GM23338 (cell line): ENCODE measurements at regions not wholly inside any gene's neighbourhood (a gene's known extent, or its start where the extent isn't known, plus 50 kb on each side); places are given as distances from the start of the nearest gene placed in this dataset.

Source experiments
- ATAC-seq: fragments of 200-7000 bp; cut with Tn5 transposase; 3 replicates; pipeline ENCODE4 v1.9.1; 2020
- DNase-seq: peaks from one replicate; pipeline ENCODE4 v3.0.0-alpha.2; 2015; ENCODE audit warnings: low spot score
- H2AFZ ChIP-seq: fragments of 200-600 bp; sonication (generic); 2 replicates; pipeline ENCODE4 v1.8.0; 2016; ENCODE audit warnings: antibody characterized with exemption, mild to moderate bottlenecking, moderate library complexity
- H3F3A ChIP-seq: fragments of 200-600 bp; sonication (generic); replicated peaks from 2 replicates; pipeline ENCODE4 v1.8.0; 2017; ENCODE audit warnings: antibody characterized with exemption, mixed run types, low read depth
- H3K27ac ChIP-seq: fragments of 200-600 bp; sonication (generic); 2 replicates; pipeline ENCODE4 v1.6.1; 2016; ENCODE audit warnings: low read depth
- H3K27me3 ChIP-seq: fragments of 200-600 bp; sonication (generic); 2 replicates; pipeline ENCODE4 v1.8.0; 2016; ENCODE audit warnings: mild to moderate bottlenecking, mixed run types, moderate library complexity; ENCODE audit not compliant: insufficient read depth
- H3K36me3 ChIP-seq: fragments of 200-600 bp; sonication (generic); 2 replicates; pipeline ENCODE4 v1.8.0; 2016; ENCODE audit warnings: mild to moderate bottlenecking; ENCODE audit not compliant: insufficient read depth
- H3K4me1 ChIP-seq: fragments of 200-600 bp; sonication (generic); 2 replicates; pipeline ENCODE4 v1.8.0; 2016; ENCODE audit warnings: mild to moderate bottlenecking, moderate library complexity; ENCODE audit not compliant: insufficient read depth
- H3K4me2 ChIP-seq: fragments of 200-600 bp; sonication (generic); 2 replicates; pipeline ENCODE4 v1.7.1; 2017; ENCODE audit warnings: mixed run types
- H3K4me3 ChIP-seq: fragments of 200-600 bp; sonication (generic); 2 replicates; pipeline ENCODE4 v1.6.1; 2016; ENCODE audit warnings: mixed run types
- H3K79me2 ChIP-seq: fragments of 200-600 bp; sonication (generic); replicated peaks from 2 replicates; pipeline ENCODE4 v1.8.0; 2017; ENCODE audit warnings: mild to moderate bottlenecking; ENCODE audit not compliant: insufficient read depth
- H3K9me2 ChIP-seq: fragments of 200-600 bp; sonication (generic); 2 replicates; pipeline ENCODE4 v1.8.0; 2017; ENCODE audit not compliant: insufficient read depth
- H4K20me1 ChIP-seq: fragments of 200-600 bp; sonication (generic); replicated peaks from 2 replicates; pipeline ENCODE4 v1.8.0; 2017; ENCODE audit warnings: mild to moderate bottlenecking; ENCODE audit not compliant: insufficient read depth
- H3K27ac Mint-ChIP-seq: 2 replicates; pipeline ENCODE4 v1.8.0; 2020; ENCODE audit warnings: inconsistent platforms, mild to moderate bottlenecking, moderate library complexity, mixed read lengths
- H3K27me3 Mint-ChIP-seq: 3 replicates; pipeline ENCODE4 v1.8.0; 2022; ENCODE audit warnings: low read depth, mild to moderate bottlenecking, moderate library complexity, mixed read lengths, inconsistent platforms; ENCODE audit not compliant: insufficient read depth, poor library complexity
- H3K36me3 Mint-ChIP-seq: 3 replicates; pipeline ENCODE4 v1.8.0; 2021; ENCODE audit warnings: low read depth, mild to moderate bottlenecking, inconsistent platforms, moderate library complexity, mixed read lengths
- H3K4me1 Mint-ChIP-seq: 3 replicates; pipeline ENCODE4 v1.8.0; 2020; ENCODE audit warnings: mild to moderate bottlenecking, inconsistent platforms, mixed read lengths
- H3K4me3 Mint-ChIP-seq: 3 replicates; pipeline ENCODE4 v1.8.0; 2021; ENCODE audit warnings: moderate library complexity, mild to moderate bottlenecking, inconsistent platforms, mixed read lengths
- H3K9me3 Mint-ChIP-seq: 3 replicates; pipeline ENCODE4 v1.8.0; 2020; ENCODE audit warnings: moderate library complexity, mild to moderate bottlenecking, inconsistent platforms, mixed read lengths
- CREB1 ChIP-seq: fragments of 250-450 bp; sonication (Bioruptor Pico); IDR thresholded peaks from 2 replicates; pipeline ENCODE4 v1.5.0; 2020; ENCODE audit warnings: low read depth, mild to moderate bottlenecking, moderate library complexity
- EZH2 ChIP-seq: fragments of 200-600 bp; sonication (generic); IDR thresholded peaks from one replicate; pipeline ENCODE4 v1.8.0; 2017; ENCODE audit warnings: antibody characterized with exemption, mild to moderate bottlenecking, low read depth; ENCODE audit not compliant: unreplicated experiment
- EZH2phosphoT487 ChIP-seq: fragments of 200-600 bp; sonication (generic); IDR thresholded peaks from one replicate; pipeline ENCODE4 v1.8.1; 2018; ENCODE audit warnings: antibody characterized with exemption; ENCODE audit not compliant: unreplicated experiment
- JUNB ChIP-seq: IDR thresholded peaks from one replicate; pipeline ENCODE4 v1.6.1; 2016; ENCODE audit warnings: antibody characterized with exemption; ENCODE audit not compliant: unreplicated experiment
- NANOG ChIP-seq: IDR thresholded peaks from 2 replicates; pipeline ENCODE4 v1.6.1; 2016; ENCODE audit warnings: antibody characterized with exemption, borderline replicate concordance
- POLR2AphosphoS5 ChIP-seq: IDR thresholded peaks from 2 replicates; pipeline ENCODE4 v1.6.1; 2016; ENCODE audit warnings: antibody characterized with exemption, low read depth
- REST ChIP-seq: IDR thresholded peaks from one replicate; pipeline ENCODE4 v1.6.1; 2018; ENCODE audit warnings: antibody characterized with exemption; ENCODE audit not compliant: unreplicated experiment
- STAT1 ChIP-seq: IDR thresholded peaks from one replicate; pipeline ENCODE4 v1.6.1; 2016; ENCODE audit warnings: antibody characterized with exemption; ENCODE audit not compliant: unreplicated experiment
- ZNF114 ChIP-seq: fragments of 250-450 bp; sonication (Bioruptor Pico); IDR thresholded peaks from 2 replicates; pipeline ENCODE4 v1.5.0; 2020; ENCODE audit warnings: mild to moderate bottlenecking, moderate library complexity
- ZNF331 ChIP-seq: fragments of 250-450 bp; sonication (Bioruptor Pico); IDR thresholded peaks from 2 replicates; pipeline ENCODE4 v1.5.0; 2020; ENCODE audit warnings: low read depth, mild to moderate bottlenecking, moderate library complexity
- TF ChIP-seq, protein P1 (sequence below): IDR thresholded peaks from 2 replicates; pipeline ENCODE4 v1.6.1; 2016; ENCODE audit warnings: antibody characterized with exemption
- TF ChIP-seq, protein P2 (sequence below): fragments of 250-450 bp; sonication (Bioruptor Pico); IDR thresholded peaks from 2 replicates; pipeline ENCODE4 v1.5.0; 2020; ENCODE audit warnings: mild to moderate bottlenecking, moderate library complexity
- TF ChIP-seq, protein P3 (sequence below), 2 experiments: fragments of 200-600 bp in 1 of 2; sonication (generic) in 1 of 2; conservative IDR thresholded peaks; 2 replicates each; pipeline versions ENCODE4 v1.5.1 to v1.6.1; 2016 to 2017; ENCODE audit warnings: antibody characterized with exemption in 2 of 2, low read depth in 2 of 2, mild to moderate bottlenecking in 2 of 2, moderate library complexity in 1 of 2

DNA sequence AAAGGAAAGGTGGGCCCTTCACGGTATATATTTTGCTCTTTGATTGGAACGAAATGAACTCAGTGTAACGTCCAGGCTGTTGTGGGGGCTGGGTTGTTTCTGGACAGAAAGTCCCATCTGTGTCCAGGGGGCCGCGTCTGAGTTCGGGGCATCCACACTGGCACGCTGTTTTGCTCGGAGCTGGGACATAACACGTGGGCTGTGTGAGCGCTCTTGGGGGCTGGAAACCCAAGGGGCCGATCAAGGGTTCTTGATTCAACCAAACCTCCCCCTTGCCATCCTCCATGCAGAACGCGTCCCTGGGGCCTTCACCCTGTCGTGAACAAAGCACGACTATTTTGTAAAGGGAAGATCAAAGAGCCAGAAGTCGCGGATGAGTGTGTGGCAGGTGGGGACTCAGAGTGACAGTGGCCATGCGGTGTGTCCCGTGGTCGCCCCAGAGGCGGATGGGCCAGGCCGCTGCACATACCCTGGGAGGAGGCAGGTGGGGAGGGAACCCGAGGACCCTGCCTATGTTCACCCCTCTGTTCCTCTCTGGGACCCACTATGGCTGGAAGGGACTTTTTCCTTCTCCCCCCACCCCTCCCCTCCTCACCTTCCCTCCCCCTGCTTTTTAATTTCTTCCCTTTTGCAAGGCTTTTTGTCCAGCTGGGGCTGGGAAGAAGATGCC is 387.2 kb downstream of the SEC14L1 start:
- Histone ChIP-seq H3K27me3 (peaks cover 29% of the 10 kb centered on the region), H3K4me3 (peak overlapping the region; percentile 65), H2AFZ (peak overlapping the region; percentile 96), H3F3A (no peaks in the 10 kb centered on the region), H3K27ac (no peak overlapping the region), H3K4me1 (peaks cover 4% of the 10 kb centered on the region; the same call in 1 of the 2 replicates), H3K9me2 (no peaks in the 10 kb centered on the region), H4K20me1 (no peaks in the 10 kb centered on the region), H3K79me2 (no peaks in the 10 kb centered on the region), H3K36me3 (no peaks in the 10 kb centered on the region), H3K4me2 (peak overlapping the region; percentile 86)
- ATAC-seq (peak; percentile 9), DNase-seq (no peak)
- H3K4me1 Mint-ChIP-seq = peaks cover 3% of the 10 kb centered on the region; the same call in 1 of the 3 replicates
- H3K27me3 Mint-ChIP-seq = peaks cover 25% of the 10 kb centered on the region
- peaks cover 34% of the 10 kb centered on the region for H3K9me3 Mint-ChIP-seq
- peaks cover 22% of the 10 kb centered on the region for H3K36me3 Mint-ChIP-seq
- H3K27ac Mint-ChIP-seq = no peak overlapping the region
- H3K4me3 Mint-ChIP-seq = peak overlapping the region; percentile 70
- TF ChIP-seq CREB1 (CRISPR knock-in tag) = no peak
- TF ChIP-seq JUNB = no peak
- TF ChIP-seq NANOG = no peak
- TF ChIP-seq, protein P1, sequence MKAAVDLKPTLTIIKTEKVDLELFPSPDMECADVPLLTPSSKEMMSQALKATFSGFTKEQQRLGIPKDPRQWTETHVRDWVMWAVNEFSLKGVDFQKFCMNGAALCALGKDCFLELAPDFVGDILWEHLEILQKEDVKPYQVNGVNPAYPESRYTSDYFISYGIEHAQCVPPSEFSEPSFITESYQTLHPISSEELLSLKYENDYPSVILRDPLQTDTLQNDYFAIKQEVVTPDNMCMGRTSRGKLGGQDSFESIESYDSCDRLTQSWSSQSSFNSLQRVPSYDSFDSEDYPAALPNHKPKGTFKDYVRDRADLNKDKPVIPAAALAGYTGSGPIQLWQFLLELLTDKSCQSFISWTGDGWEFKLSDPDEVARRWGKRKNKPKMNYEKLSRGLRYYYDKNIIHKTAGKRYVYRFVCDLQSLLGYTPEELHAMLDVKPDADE = no peak
- TF ChIP-seq EZH2 = no peak
- TF ChIP-seq, protein P2, sequence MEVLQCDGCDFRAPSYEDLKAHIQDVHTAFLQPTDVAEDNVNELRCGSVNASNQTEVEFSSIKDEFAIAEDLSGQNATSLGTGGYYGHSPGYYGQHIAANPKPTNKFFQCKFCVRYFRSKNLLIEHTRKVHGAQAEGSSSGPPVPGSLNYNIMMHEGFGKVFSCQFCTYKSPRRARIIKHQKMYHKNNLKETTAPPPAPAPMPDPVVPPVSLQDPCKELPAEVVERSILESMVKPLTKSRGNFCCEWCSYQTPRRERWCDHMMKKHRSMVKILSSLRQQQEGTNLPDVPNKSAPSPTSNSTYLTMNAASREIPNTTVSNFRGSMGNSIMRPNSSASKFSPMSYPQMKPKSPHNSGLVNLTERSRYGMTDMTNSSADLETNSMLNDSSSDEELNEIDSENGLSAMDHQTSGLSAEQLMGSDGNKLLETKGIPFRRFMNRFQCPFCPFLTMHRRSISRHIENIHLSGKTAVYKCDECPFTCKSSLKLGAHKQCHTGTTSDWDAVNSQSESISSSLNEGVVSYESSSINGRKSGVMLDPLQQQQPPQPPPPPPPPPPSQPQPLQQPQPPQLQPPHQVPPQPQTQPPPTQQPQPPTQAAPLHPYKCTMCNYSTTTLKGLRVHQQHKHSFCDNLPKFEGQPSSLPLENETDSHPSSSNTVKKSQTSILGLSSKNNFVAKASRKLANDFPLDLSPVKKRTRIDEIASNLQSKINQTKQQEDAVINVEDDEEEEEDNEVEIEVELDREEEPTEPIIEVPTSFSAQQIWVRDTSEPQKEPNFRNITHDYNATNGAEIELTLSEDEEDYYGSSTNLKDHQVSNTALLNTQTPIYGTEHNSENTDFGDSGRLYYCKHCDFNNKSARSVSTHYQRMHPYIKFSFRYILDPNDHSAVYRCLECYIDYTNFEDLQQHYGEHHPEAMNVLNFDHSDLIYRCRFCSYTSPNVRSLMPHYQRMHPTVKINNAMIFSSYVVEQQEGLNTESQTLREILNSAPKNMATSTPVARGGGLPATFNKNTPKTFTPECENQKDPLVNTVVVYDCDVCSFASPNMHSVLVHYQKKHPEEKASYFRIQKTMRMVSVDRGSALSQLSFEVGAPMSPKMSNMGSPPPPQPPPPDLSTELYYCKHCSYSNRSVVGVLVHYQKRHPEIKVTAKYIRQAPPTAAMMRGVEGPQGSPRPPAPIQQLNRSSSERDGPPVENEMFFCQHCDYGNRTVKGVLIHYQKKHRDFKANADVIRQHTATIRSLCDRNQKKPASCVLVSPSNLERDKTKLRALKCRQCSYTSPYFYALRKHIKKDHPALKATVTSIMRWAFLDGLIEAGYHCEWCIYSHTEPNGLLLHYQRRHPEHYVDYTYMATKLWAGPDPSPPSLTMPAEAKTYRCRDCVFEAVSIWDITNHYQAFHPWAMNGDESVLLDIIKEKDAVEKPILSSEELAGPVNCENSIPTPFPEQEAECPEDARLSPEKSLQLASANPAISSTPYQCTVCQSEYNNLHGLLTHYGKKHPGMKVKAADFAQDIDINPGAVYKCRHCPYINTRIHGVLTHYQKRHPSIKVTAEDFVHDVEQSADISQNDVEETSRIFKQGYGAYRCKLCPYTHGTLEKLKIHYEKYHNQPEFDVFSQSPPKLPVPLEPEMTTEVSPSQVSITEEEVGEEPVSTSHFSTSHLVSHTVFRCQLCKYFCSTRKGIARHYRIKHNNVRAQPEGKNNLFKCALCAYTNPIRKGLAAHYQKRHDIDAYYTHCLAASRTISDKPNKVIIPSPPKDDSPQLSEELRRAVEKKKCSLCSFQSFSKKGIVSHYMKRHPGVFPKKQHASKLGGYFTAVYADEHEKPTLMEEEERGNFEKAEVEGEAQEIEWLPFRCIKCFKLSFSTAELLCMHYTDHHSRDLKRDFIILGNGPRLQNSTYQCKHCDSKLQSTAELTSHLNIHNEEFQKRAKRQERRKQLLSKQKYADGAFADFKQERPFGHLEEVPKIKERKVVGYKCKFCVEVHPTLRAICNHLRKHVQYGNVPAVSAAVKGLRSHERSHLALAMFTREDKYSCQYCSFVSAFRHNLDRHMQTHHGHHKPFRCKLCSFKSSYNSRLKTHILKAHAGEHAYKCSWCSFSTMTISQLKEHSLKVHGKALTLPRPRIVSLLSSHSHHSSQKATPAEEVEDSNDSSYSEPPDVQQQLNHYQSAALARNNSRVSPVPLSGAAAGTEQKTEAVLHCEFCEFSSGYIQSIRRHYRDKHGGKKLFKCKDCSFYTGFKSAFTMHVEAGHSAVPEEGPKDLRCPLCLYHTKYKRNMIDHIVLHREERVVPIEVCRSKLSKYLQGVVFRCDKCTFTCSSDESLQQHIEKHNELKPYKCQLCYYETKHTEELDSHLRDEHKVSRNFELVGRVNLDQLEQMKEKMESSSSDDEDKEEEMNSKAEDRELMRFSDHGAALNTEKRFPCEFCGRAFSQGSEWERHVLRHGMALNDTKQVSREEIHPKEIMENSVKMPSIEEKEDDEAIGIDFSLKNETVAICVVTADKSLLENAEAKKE (CRISPR knock-in tag) = no peak
- TF ChIP-seq ZNF331 (CRISPR knock-in tag) = no peak
- no peak for TF ChIP-seq EZH2phosphoT487
- TF ChIP-seq REST = no peak
- TF ChIP-seq STAT1 = no peak
- TF ChIP-seq, protein P3, sequence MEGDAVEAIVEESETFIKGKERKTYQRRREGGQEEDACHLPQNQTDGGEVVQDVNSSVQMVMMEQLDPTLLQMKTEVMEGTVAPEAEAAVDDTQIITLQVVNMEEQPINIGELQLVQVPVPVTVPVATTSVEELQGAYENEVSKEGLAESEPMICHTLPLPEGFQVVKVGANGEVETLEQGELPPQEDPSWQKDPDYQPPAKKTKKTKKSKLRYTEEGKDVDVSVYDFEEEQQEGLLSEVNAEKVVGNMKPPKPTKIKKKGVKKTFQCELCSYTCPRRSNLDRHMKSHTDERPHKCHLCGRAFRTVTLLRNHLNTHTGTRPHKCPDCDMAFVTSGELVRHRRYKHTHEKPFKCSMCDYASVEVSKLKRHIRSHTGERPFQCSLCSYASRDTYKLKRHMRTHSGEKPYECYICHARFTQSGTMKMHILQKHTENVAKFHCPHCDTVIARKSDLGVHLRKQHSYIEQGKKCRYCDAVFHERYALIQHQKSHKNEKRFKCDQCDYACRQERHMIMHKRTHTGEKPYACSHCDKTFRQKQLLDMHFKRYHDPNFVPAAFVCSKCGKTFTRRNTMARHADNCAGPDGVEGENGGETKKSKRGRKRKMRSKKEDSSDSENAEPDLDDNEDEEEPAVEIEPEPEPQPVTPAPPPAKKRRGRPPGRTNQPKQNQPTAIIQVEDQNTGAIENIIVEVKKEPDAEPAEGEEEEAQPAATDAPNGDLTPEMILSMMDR (conservative IDR thresholded peaks at IDR 0.05; ENCODE audit: low read depth in 2 of 2) = no peak
- no peak for TF ChIP-seq POLR2AphosphoS5
- TF ChIP-seq ZNF114 (CRISPR knock-in tag) = no peak
